Activated naive CD8-positive, alpha-beta T cell treated with anti-CD3 and anti-CD28 coated beads for 36 hours (primary cell): ENCODE measurements at regions not wholly inside any gene's neighbourhood (a gene's known extent, or its start where the extent isn't known, plus 50 kb on each side); places are given as distances from the start of the nearest gene placed in this dataset.
"Not testable (repeated sequence)": the region's sequence is repeated elsewhere in the genome, so short reads cannot be mapped to it uniquely, and the experiment has no call there.

Source experiments
- DNase-seq: peaks from one replicate; pipeline ENCODE4 v3.0.0; 2021
- H3K27ac Mint-ChIP-seq: one replicate; pipeline ENCODE4 v1.8.0; 2022; ENCODE audit warnings: mild to moderate bottlenecking, moderate library complexity, mixed read lengths
- H3K27me3 Mint-ChIP-seq: one replicate; pipeline ENCODE4 v1.8.0; 2022; ENCODE audit warnings: mild to moderate bottlenecking, mixed read lengths
- H3K36me3 Mint-ChIP-seq: one replicate; pipeline ENCODE4 v1.8.0; 2021; ENCODE audit warnings: mild to moderate bottlenecking, mixed read lengths
- H3K4me1 Mint-ChIP-seq: one replicate; pipeline ENCODE4 v1.8.0; 2021; ENCODE audit warnings: mixed read lengths
- H3K4me3 Mint-ChIP-seq: one replicate; pipeline ENCODE4 v1.8.0; 2022; ENCODE audit warnings: mild to moderate bottlenecking, moderate library complexity, mixed read lengths
- H3K9me3 Mint-ChIP-seq: one replicate; pipeline ENCODE4 v1.8.0; 2022; ENCODE audit warnings: mixed read lengths

DNA sequence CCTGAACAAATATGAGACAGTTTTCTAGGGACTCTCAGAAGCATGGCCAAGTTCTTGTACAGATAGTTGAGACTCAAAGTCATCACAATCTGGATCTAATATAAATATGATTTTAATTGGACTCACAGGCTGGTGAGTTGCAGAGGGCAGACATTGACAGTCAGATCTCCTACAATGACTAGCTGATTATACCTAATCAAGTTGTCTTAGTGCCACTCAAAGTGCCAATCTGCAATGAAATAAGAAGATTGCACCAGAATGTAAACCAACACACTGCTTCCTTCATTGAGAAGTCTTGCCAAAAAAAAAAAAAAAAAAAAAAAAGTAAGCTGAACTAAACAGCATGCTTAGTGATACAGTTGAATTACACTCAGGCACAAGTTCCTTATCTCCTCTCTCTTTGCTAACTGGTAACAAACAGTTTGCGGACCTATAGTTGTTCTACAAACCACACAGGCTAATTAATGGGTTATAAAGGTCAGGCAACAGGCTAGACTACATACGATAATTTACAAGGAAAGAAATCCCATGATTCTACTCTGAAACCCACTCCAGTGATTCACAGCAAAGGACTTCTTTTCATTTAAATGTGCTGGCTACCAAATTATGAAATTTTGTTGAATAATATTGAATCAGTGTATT is 107.3 kb upstream of the NIPBL start:
- DNase-seq: no peak
- no peak overlapping the region for H3K27ac Mint-ChIP-seq
- no peaks in the 10 kb centered on the region for H3K4me1 Mint-ChIP-seq
- no peak overlapping the region for H3K4me3 Mint-ChIP-seq
- no peaks in the 10 kb centered on the region for H3K27me3 Mint-ChIP-seq
- H3K9me3 Mint-ChIP-seq: peaks cover 6% of the 10 kb centered on the region
- H3K36me3 Mint-ChIP-seq: peaks cover 2% of the 10 kb centered on the region

- no peak overlapping the region for H3K27ac Mint-ChIP-seq
- H3K36me3 Mint-ChIP-seq: peaks cover 2% of the 10 kb centered on the region
- DNase-seq: no peak
- H3K4me3 Mint-ChIP-seq: no peak overlapping the region
- no peaks in the 10 kb centered on the region for H3K27me3 Mint-ChIP-seq
- H3K4me1 Mint-ChIP-seq: no peaks in the 10 kb centered on the region
- peaks cover 6% of the 10 kb centered on the region for H3K9me3 Mint-ChIP-seq
Observed at GRCh38 chr5:36770125-36770524, 106.4 kb upstream of the NIPBL start.

DNA sequence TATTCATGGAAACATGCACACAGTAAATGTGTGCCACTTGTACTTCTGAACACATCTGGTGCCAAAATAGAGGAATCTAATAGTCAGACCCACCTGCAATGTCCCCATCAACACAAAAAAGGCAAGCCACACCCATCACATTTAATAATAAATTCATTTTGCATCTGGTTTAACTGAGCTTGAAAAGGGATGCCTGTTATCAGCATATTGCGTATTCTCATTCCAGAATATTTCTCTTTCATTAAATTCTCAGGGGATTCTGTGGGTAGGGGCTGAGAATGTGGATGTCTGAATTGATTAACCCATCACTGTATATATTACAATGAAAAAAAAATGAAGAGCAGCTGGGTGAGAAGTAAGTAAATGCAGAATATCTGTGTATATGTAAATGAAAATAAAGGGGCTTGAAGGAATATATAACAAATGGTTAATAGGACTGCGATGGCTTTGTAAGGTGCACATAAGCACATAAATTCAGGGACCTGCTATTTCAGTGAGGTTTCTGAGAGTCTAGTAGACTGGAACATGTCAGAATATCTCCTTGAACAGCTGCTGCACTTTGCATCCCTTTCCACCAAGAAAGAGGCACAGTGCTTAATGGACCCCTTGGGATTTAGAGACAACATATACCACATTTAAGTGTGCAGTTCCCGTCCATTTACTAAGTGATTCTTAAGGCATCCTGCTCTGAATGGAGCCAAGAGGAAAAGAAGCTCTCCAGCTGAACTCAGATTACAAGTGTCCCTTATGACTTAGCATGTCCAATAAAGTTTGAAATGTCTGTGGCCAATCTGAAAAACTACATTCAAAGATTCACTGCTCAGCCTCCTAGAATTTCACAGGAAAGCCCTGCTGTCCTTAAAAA is 104.1 kb upstream of the NIPBL start:
- Mint-ChIP-seq H3K9me3 (peaks cover 6% of the 10 kb centered on the region), H3K4me1 (no peaks in the 10 kb centered on the region)

GRCh38 chr5:36777105-36777757 is 99.3 kb upstream of the NIPBL start:
- H3K9me3 Mint-ChIP-seq: no peaks in the 10 kb centered on the region
- H3K4me1 Mint-ChIP-seq: no peaks in the 10 kb centered on the region
- no peak for DNase-seq
- H3K36me3 Mint-ChIP-seq: no peaks in the 10 kb centered on the region
- H3K4me3 Mint-ChIP-seq: no peak overlapping the region
- no peak overlapping the region for H3K27ac Mint-ChIP-seq
- H3K27me3 Mint-ChIP-seq: peaks cover 4% of the 10 kb centered on the region

More for the DNA sequence above, 104.1 kb upstream of the NIPBL start:
- Mint-ChIP-seq H3K27me3 (peaks cover 4% of the 10 kb centered on the region), H3K36me3 (peaks cover 2% of the 10 kb centered on the region), H3K27ac (no peak overlapping the region), H3K4me3 (no peak overlapping the region)
- DNase-seq: no peak

DNA sequence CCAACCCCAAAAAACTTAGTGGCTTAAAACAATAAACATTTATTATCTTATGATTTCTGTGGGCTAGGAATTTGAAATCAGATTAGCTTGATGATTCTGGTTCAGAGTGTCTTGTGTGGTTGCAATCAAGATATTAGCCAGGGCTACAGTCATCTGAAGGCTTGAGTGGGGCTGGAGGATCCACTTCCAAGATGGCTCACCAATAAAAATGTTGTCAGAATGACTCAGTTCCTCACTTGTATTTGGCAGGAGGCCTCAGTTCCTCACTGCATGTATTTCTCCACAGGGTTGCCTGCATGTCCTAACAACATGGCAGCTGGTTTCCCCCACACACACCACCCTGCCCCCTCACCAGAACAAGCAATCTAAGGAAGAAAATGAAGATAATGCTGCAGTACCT is 98.2 kb upstream of the NIPBL start:
- no peak overlapping the region for H3K27ac Mint-ChIP-seq
- H3K36me3 Mint-ChIP-seq: no peaks in the 10 kb centered on the region
- no peaks in the 10 kb centered on the region for H3K4me1 Mint-ChIP-seq
- DNase-seq: no peak
- no peaks in the 10 kb centered on the region for H3K9me3 Mint-ChIP-seq
- H3K27me3 Mint-ChIP-seq: peaks cover 4% of the 10 kb centered on the region
- H3K4me3 Mint-ChIP-seq: no peak overlapping the region

- not testable (repeated sequence) for H3K4me1 Mint-ChIP-seq, H3K36me3 Mint-ChIP-seq, DNase-seq, H3K27ac Mint-ChIP-seq, H3K27me3 Mint-ChIP-seq, H3K9me3 Mint-ChIP-seq, H3K4me3 Mint-ChIP-seq
Observed at GRCh38 chr5:36782612-36783011, 94.0 kb upstream of the NIPBL start.

DNA sequence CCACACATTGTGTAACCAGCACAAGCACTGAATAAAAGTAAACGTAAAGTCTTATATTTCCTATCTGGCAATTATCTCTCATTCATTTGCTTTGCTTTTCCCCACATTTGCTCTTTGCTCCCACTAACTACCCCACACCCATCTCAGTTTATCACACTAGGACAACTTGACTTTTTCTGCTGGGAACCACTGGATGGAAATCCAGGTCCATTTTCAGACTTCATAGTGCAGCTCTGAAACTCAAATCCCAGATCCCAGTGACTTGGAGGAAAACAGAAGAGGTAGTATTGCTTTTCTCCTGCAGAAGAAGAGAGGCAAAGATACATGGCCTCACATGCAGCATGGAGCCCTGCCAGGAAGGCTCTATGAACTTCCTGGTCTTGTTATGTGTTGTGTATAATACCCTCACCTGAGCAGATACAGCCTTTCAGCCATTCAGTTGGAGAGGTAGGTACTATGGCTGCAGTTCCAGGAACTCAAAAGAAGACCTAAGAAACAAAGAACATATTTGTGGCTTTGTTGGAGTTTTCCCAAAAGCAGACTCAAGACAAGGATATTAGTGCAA is 90.0 kb upstream of the NIPBL start:
- Mint-ChIP-seq H3K9me3 (no peaks in the 10 kb centered on the region), H3K27ac (no peak overlapping the region), H3K36me3 (no peaks in the 10 kb centered on the region), H3K4me1 (no peaks in the 10 kb centered on the region), H3K27me3 (no peaks in the 10 kb centered on the region), H3K4me3 (no peak overlapping the region)
- DNase-seq: no peak

- Mint-ChIP-seq H3K36me3 (no peaks in the 10 kb centered on the region), H3K9me3 (no peaks in the 10 kb centered on the region), H3K4me1 (no peaks in the 10 kb centered on the region), H3K27ac (no peak overlapping the region), H3K27me3 (no peaks in the 10 kb centered on the region), H3K4me3 (no peak overlapping the region)
- no peak for DNase-seq
Observed at GRCh38 chr5:36787365-36788093, 89.0 kb upstream of the NIPBL start.

DNA sequence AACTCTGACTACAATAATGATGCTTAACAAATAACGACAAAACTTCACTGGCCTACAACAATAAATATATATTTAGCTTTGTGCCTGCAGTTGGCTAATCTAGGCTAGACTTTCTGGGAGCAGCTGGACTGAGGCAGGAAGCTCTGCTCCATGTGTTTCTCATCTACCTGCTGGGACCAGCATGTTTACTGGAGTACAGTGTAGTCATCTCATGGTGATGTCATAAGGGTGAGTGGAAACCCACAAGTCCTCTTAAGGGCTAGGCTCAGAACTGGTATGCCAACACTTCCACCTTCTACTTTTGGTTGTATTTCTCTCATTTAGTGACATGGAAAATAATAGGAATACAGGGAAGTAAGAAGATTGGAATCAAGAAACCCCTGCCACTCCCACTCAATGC is 85.7 kb upstream of the NIPBL start:
- no peak for DNase-seq
- no peak overlapping the region for H3K4me3 Mint-ChIP-seq
- no peaks in the 10 kb centered on the region for H3K27me3 Mint-ChIP-seq
- no peaks in the 10 kb centered on the region for H3K4me1 Mint-ChIP-seq
- no peaks in the 10 kb centered on the region for H3K36me3 Mint-ChIP-seq
- H3K9me3 Mint-ChIP-seq: no peaks in the 10 kb centered on the region
- no peak overlapping the region for H3K27ac Mint-ChIP-seq

DNA sequence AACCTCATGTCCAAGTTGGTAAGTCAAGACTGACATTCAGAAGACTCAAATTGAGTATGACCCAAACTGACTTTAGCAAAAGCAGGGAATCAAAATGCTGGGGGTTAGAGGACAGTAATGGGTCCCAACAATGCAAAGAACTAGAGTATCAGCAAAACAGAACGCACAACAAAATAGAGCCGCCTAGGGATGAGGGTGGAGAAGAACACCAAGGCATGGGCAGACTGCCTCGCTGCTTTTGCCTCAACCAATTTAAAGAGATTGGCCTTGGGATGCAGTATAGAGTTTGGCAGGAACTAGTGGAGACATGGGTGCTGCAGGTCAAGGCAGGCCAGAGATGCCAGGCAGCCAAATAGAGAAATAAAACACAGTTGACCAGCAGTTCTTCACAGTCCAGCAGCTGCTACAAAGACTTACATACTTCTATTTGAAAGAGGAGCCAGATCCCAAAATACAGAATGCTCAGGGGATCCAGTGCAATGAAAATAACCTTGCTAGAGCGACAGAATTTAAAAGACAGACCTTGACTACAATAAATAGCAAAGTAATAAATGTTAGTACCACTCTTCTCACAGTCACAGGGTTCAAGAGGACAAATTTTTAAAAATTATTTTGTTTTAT is 83.9 kb upstream of the NIPBL start:
- H3K27ac Mint-ChIP-seq: no peak overlapping the region
- DNase-seq: no peak
- no peak overlapping the region for H3K4me3 Mint-ChIP-seq
- H3K4me1 Mint-ChIP-seq: no peaks in the 10 kb centered on the region
- no peaks in the 10 kb centered on the region for H3K36me3 Mint-ChIP-seq
- peaks cover 3% of the 10 kb centered on the region for H3K27me3 Mint-ChIP-seq
- H3K9me3 Mint-ChIP-seq: no peaks in the 10 kb centered on the region

- no peak overlapping the region for H3K4me3 Mint-ChIP-seq
Observed at GRCh38 chr5:36795366-36795765, 81.2 kb upstream of the NIPBL start.

GRCh38 chr5:36796155-36796554 is 80.4 kb upstream of the NIPBL start:
- Mint-ChIP-seq H3K36me3 (no peaks in the 10 kb centered on the region), H3K9me3 (no peaks in the 10 kb centered on the region), H3K4me1 (no peaks in the 10 kb centered on the region), H3K27ac (no peak overlapping the region), H3K4me3 (no peak overlapping the region), H3K27me3 (peaks cover 3% of the 10 kb centered on the region)
- DNase-seq: no peak

More at GRCh38 chr5:36795366-36795765, 81.2 kb upstream of the NIPBL start:
- no peaks in the 10 kb centered on the region for H3K36me3 Mint-ChIP-seq
- peaks cover 3% of the 10 kb centered on the region for H3K27me3 Mint-ChIP-seq
- H3K4me1 Mint-ChIP-seq: no peaks in the 10 kb centered on the region
- no peak for DNase-seq
- no peak overlapping the region for H3K27ac Mint-ChIP-seq
- no peaks in the 10 kb centered on the region for H3K9me3 Mint-ChIP-seq

DNA sequence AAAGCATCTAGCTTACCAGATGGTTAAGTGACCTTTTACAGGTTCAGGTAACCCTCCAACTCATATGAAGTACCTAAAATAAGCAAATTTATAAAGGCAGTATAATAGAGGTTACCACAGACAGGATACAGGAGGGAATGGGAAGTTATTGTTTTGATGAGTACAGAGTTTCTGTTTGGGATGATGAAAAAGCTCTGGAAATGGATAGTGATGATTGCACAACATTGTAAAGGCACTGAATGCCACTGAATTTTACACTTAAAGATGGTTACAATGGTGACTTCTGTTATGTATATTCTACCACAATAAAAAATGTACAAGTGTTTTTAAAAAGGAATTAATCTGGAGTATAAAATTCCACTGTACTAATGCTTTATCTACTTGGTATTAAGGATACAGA is 75.0 kb upstream of the NIPBL start:
- no peak overlapping the region for H3K27ac Mint-ChIP-seq
- H3K4me3 Mint-ChIP-seq: no peak overlapping the region
- no peaks in the 10 kb centered on the region for H3K9me3 Mint-ChIP-seq
- no peak for DNase-seq
- H3K36me3 Mint-ChIP-seq: no peaks in the 10 kb centered on the region
- no peaks in the 10 kb centered on the region for H3K4me1 Mint-ChIP-seq
- H3K27me3 Mint-ChIP-seq: peaks cover 15% of the 10 kb centered on the region

- Mint-ChIP-seq H3K4me1 (no peaks in the 10 kb centered on the region), H3K36me3 (no peaks in the 10 kb centered on the region), H3K27me3 (peaks cover 13% of the 10 kb centered on the region), H3K27ac (no peak overlapping the region), H3K9me3 (no peaks in the 10 kb centered on the region), H3K4me3 (no peak overlapping the region)
- DNase-seq: no peak
Observed at GRCh38 chr5:36802187-36802586, 74.4 kb upstream of the NIPBL start.
